Heart right ventricle (tissue), 16 donors: ENCODE measurements at regions not wholly inside any gene's neighbourhood (a gene's known extent, or its start where the extent isn't known, plus 50 kb on each side); places are given as distances from the start of the nearest gene placed in this dataset.

ENCODE experiments used
- ATAC-seq, 8 donors: fragments of 200-7000 bp; cut with Tn5 transposase; one replicate each; pipeline ENCODE4 v1.9.1; 2020; ENCODE audit warnings: mild to moderate bottlenecking in 8 of 8, moderate library complexity in 8 of 8, moderate number of reproducible peaks in 1 of 8
- DNase-seq, 2 donors: peaks; one replicate each; pipeline ENCODE4 v3.0.0-alpha.2; 2020
- H3K27ac ChIP-seq, 10 donors: fragments of 200-600 bp; sonication (generic) in 2 of 10; one replicate each; pipeline versions ENCODE4 v1.5.0 to v1.8.0; 2020 to 2022; ENCODE audit warnings: mild to moderate bottlenecking in 3 of 10
- H3K27me3 ChIP-seq, 7 donors: fragments of 200-600 bp; one replicate each; pipeline ENCODE4 v1.8.0; 2021 to 2022; ENCODE audit warnings: mild to moderate bottlenecking in 2 of 7
- H3K36me3 ChIP-seq, 9 donors: fragments of 200-600 bp; sonication (generic) in 1 of 9; one replicate each; pipeline versions ENCODE4 v1.5.0 to v1.8.0; 2020 to 2022; ENCODE audit warnings: mild to moderate bottlenecking in 2 of 9
- H3K4me1 ChIP-seq, 9 donors: fragments of 200-600 bp; sonication (generic) in 1 of 9; one replicate each; pipeline versions ENCODE4 v1.5.0 to v1.8.0; 2020 to 2022; ENCODE audit warnings: mild to moderate bottlenecking in 4 of 9
- H3K4me3 ChIP-seq, 10 donors: fragments of 200-600 bp; sonication (generic) in 2 of 10; one replicate each; pipeline versions ENCODE4 v1.5.0 to v1.8.0; 2020 to 2022; ENCODE audit warnings: mild to moderate bottlenecking in 7 of 10, moderate library complexity in 2 of 10
- H3K9me3 ChIP-seq, 11 donors: fragments of 200-600 bp in 10 of 11; sonication (generic) in 2 of 11; one replicate each; pipeline versions ENCODE4 v1.5.0 to v1.8.0; 2013 to 2022; ENCODE audit warnings: mild to moderate bottlenecking in 2 of 11, control low read depth in 1 of 11, moderate library complexity in 1 of 11
- CTCF ChIP-seq, 9 donors: fragments of 200-600 bp; sonication (generic) in 2 of 9; IDR thresholded peaks; one replicate each; pipeline versions ENCODE4 v1.5.0 to v1.8.0; 2021 to 2022; ENCODE audit warnings: antibody characterized with exemption in 9 of 9, mild to moderate bottlenecking in 5 of 9, moderate library complexity in 1 of 9
- WGBS, 2 donors: extraction: QIAGEN DNeasy Blood & Tissue Kit; methylation state at CpG; one replicate each; pipeline ENCODE4 v1.1.7; 2013; ENCODE audit warnings: inconsistent platforms in 1 of 2; 5-methylcytosine and 5-hydroxymethylcytosine counted together
- intact Hi-C, 10 donors: fragments of 100-400 bp; cut with DNase I; formaldehyde crosslinking; loops; one replicate each; pipeline versions ENCODE4 v1.11.1 to v1.14.2; 2022
- donor health status: Arrhythmogenic right ventricular cardiomyopathy.
- donor health status: ischemic (EF 13 %, LVEDD 7.1; RV severe dilation, severe dysfunction).
- donor health status: healthy with polysubstance abuse.
- donor health status: DM: no; HTN: yes; CAD: no.
- donor health status: DM: no; HTN: no; CAD: no.
- donor health status: ischemic (EF 25% LVEDD 6.9; RV normal size, moderate dysfunction).
- donor health status: ischemic (EF 25% LVEDD 5.7; RV mildly dilated, moderate dysfunction).
- donor health status: healthy.
- donor health status: DM: yes; HTN: yes; CAD: no.
- donor health status: Ischemic cardiomyopathy.
- donor health status: ischemic (EF 35%, LVEDD 5.7; RV mildly dilated, moderate dysfunction).
- donor health status: nonischemic (EF 11% LVEDD 7.7; RV severe dilation, severe dysfunction).
- donor health status: DM: yes; HTN: yes; CAD: no.
- donor health status: PGD.
- donor health status: ischemic (EF 29% LVEDD 5.4; RV normal size, mild dysfunction).
- donor health status: nonischemic (EF 23%, LVEDD 6.1; RV moderate dilation, normal function).

GRCh38 chr2:128783193-128783671, 464.6 kb upstream of the HS6ST1 start:
- intact Hi-C loops: no loop called here
- WGBS, 2 donors: 93 to 98% methylated on average over 9 of the region's 9 CpGs
- H3K4me1 ChIP-seq: no peaks in the 10 kb centered on the region
- H3K27ac ChIP-seq: no peak overlapping the region
- H3K4me3 ChIP-seq: no peak overlapping the region
- peaks cover 0 to 9% (median 0%) of the 10 kb centered on the region in 7 donors for H3K27me3 ChIP-seq
- no peak for TF ChIP-seq CTCF (IDR thresholded peaks at IDR 0.05)
- no peaks in the 10 kb centered on the region for H3K9me3 ChIP-seq
- H3K36me3 ChIP-seq: no peaks in the 10 kb centered on the region
- ATAC-seq (no peak), DNase-seq (no peak)

- H3K27me3 ChIP-seq: peaks cover 0 to 9% (median 0%) of the 10 kb centered on the region in 7 donors
- intact Hi-C loops: no loop called here
- no peak for DNase-seq
- H3K36me3 ChIP-seq: no peaks in the 10 kb centered on the region
- H3K9me3 ChIP-seq: no peaks in the 10 kb centered on the region
- no peak for ATAC-seq
- TF ChIP-seq CTCF (IDR thresholded peaks at IDR 0.05): no peak
- H3K4me1 ChIP-seq: no peaks in the 10 kb centered on the region
- WGBS, 2 donors: 81 to 87% methylated on average over 10 of the region's 10 CpGs
- no peak overlapping the region for H3K4me3 ChIP-seq
- H3K27ac ChIP-seq: no peak overlapping the region
Observed at GRCh38 chr2:128783896-128784295, 465.2 kb upstream of the HS6ST1 start.

- DNase-seq (no peak), ATAC-seq (no peak)
- Histone ChIP-seq H3K27me3 (peaks cover 0 to 9% (median 0%) of the 10 kb centered on the region in 7 donors), H3K27ac (no peak overlapping the region), H3K9me3 (no peaks in the 10 kb centered on the region), H3K36me3 (no peaks in the 10 kb centered on the region), H3K4me1 (no peaks in the 10 kb centered on the region), H3K4me3 (no peak overlapping the region)
- intact Hi-C loops: no loop called here
- WGBS, 2 donors: 87 to 93% methylated on average over 18 of the region's 18 CpGs
- no peak for TF ChIP-seq CTCF (IDR thresholded peaks at IDR 0.05)
Observed at GRCh38 chr2:128784626-128785306, 466.1 kb upstream of the HS6ST1 start.

- intact Hi-C loops: no loop called here
- no peak for DNase-seq
- Histone ChIP-seq H3K27me3 (peaks cover 0 to 8% (median 0%) of the 10 kb centered on the region in 7 donors), H3K9me3 (no peaks in the 10 kb centered on the region), H3K36me3 (no peaks in the 10 kb centered on the region), H3K4me1 (no peaks in the 10 kb centered on the region), H3K27ac (no peak overlapping the region), H3K4me3 (no peak overlapping the region)
- no peak for TF ChIP-seq CTCF (IDR thresholded peaks at IDR 0.05)
- no peak for ATAC-seq
- 88 to 96% methylated on average over 6 of the region's 6 CpGs for WGBS, 2 donors
Observed at GRCh38 chr2:128786316-128786715, 467.6 kb upstream of the HS6ST1 start.
